GM23338 (cell line): ENCODE measurements at regions not wholly inside any gene's neighbourhood (a gene's known extent, or its start where the extent isn't known, plus 50 kb on each side); places are given as distances from the start of the nearest gene placed in this dataset.

Experiments used
- ATAC-seq: fragments of 200-7000 bp; cut with Tn5 transposase; 3 replicates; pipeline ENCODE4 v1.9.1; 2020
- DNase-seq: peaks from one replicate; pipeline ENCODE4 v3.0.0-alpha.2; 2015; ENCODE audit warnings: low spot score
- H2AFZ ChIP-seq: fragments of 200-600 bp; sonication (generic); 2 replicates; pipeline ENCODE4 v1.8.0; 2016; ENCODE audit warnings: antibody characterized with exemption, mild to moderate bottlenecking, moderate library complexity
- H3F3A ChIP-seq: fragments of 200-600 bp; sonication (generic); replicated peaks from 2 replicates; pipeline ENCODE4 v1.8.0; 2017; ENCODE audit warnings: antibody characterized with exemption, mixed run types, low read depth
- H3K27ac ChIP-seq: fragments of 200-600 bp; sonication (generic); 2 replicates; pipeline ENCODE4 v1.6.1; 2016; ENCODE audit warnings: low read depth
- H3K27me3 ChIP-seq: fragments of 200-600 bp; sonication (generic); 2 replicates; pipeline ENCODE4 v1.8.0; 2016; ENCODE audit warnings: mild to moderate bottlenecking, mixed run types, moderate library complexity; ENCODE audit not compliant: insufficient read depth
- H3K36me3 ChIP-seq: fragments of 200-600 bp; sonication (generic); 2 replicates; pipeline ENCODE4 v1.8.0; 2016; ENCODE audit warnings: mild to moderate bottlenecking; ENCODE audit not compliant: insufficient read depth
- H3K4me1 ChIP-seq: fragments of 200-600 bp; sonication (generic); 2 replicates; pipeline ENCODE4 v1.8.0; 2016; ENCODE audit warnings: mild to moderate bottlenecking, moderate library complexity; ENCODE audit not compliant: insufficient read depth
- H3K4me2 ChIP-seq: fragments of 200-600 bp; sonication (generic); 2 replicates; pipeline ENCODE4 v1.7.1; 2017; ENCODE audit warnings: mixed run types
- H3K4me3 ChIP-seq: fragments of 200-600 bp; sonication (generic); 2 replicates; pipeline ENCODE4 v1.6.1; 2016; ENCODE audit warnings: mixed run types
- H3K79me2 ChIP-seq: fragments of 200-600 bp; sonication (generic); replicated peaks from 2 replicates; pipeline ENCODE4 v1.8.0; 2017; ENCODE audit warnings: mild to moderate bottlenecking; ENCODE audit not compliant: insufficient read depth
- H3K9me2 ChIP-seq: fragments of 200-600 bp; sonication (generic); 2 replicates; pipeline ENCODE4 v1.8.0; 2017; ENCODE audit not compliant: insufficient read depth
- H4K20me1 ChIP-seq: fragments of 200-600 bp; sonication (generic); replicated peaks from 2 replicates; pipeline ENCODE4 v1.8.0; 2017; ENCODE audit warnings: mild to moderate bottlenecking; ENCODE audit not compliant: insufficient read depth
- H3K27ac Mint-ChIP-seq: 2 replicates; pipeline ENCODE4 v1.8.0; 2020; ENCODE audit warnings: inconsistent platforms, mild to moderate bottlenecking, moderate library complexity, mixed read lengths
- H3K27me3 Mint-ChIP-seq: 3 replicates; pipeline ENCODE4 v1.8.0; 2022; ENCODE audit warnings: low read depth, mild to moderate bottlenecking, moderate library complexity, mixed read lengths, inconsistent platforms; ENCODE audit not compliant: insufficient read depth, poor library complexity
- H3K36me3 Mint-ChIP-seq: 3 replicates; pipeline ENCODE4 v1.8.0; 2021; ENCODE audit warnings: low read depth, mild to moderate bottlenecking, inconsistent platforms, moderate library complexity, mixed read lengths
- H3K4me1 Mint-ChIP-seq: 3 replicates; pipeline ENCODE4 v1.8.0; 2020; ENCODE audit warnings: mild to moderate bottlenecking, inconsistent platforms, mixed read lengths
- H3K4me3 Mint-ChIP-seq: 3 replicates; pipeline ENCODE4 v1.8.0; 2021; ENCODE audit warnings: moderate library complexity, mild to moderate bottlenecking, inconsistent platforms, mixed read lengths
- H3K9me3 Mint-ChIP-seq: 3 replicates; pipeline ENCODE4 v1.8.0; 2020; ENCODE audit warnings: moderate library complexity, mild to moderate bottlenecking, inconsistent platforms, mixed read lengths
- ETS1 ChIP-seq: IDR thresholded peaks from 2 replicates; pipeline ENCODE4 v1.6.1; 2016; ENCODE audit warnings: antibody characterized with exemption
- EZH2 ChIP-seq: fragments of 200-600 bp; sonication (generic); IDR thresholded peaks from one replicate; pipeline ENCODE4 v1.8.0; 2017; ENCODE audit warnings: antibody characterized with exemption, mild to moderate bottlenecking, low read depth; ENCODE audit not compliant: unreplicated experiment
- EZH2phosphoT487 ChIP-seq: fragments of 200-600 bp; sonication (generic); IDR thresholded peaks from one replicate; pipeline ENCODE4 v1.8.1; 2018; ENCODE audit warnings: antibody characterized with exemption; ENCODE audit not compliant: unreplicated experiment
- JUNB ChIP-seq: IDR thresholded peaks from one replicate; pipeline ENCODE4 v1.6.1; 2016; ENCODE audit warnings: antibody characterized with exemption; ENCODE audit not compliant: unreplicated experiment
- NANOG ChIP-seq: IDR thresholded peaks from 2 replicates; pipeline ENCODE4 v1.6.1; 2016; ENCODE audit warnings: antibody characterized with exemption, borderline replicate concordance
- POLR2AphosphoS5 ChIP-seq: IDR thresholded peaks from 2 replicates; pipeline ENCODE4 v1.6.1; 2016; ENCODE audit warnings: antibody characterized with exemption, low read depth
- STAT1 ChIP-seq: IDR thresholded peaks from one replicate; pipeline ENCODE4 v1.6.1; 2016; ENCODE audit warnings: antibody characterized with exemption; ENCODE audit not compliant: unreplicated experiment
- ZNF114 ChIP-seq: fragments of 250-450 bp; sonication (Bioruptor Pico); IDR thresholded peaks from 2 replicates; pipeline ENCODE4 v1.5.0; 2020; ENCODE audit warnings: mild to moderate bottlenecking, moderate library complexity
- ZNF462 ChIP-seq: fragments of 250-450 bp; sonication (Bioruptor Pico); IDR thresholded peaks from 2 replicates; pipeline ENCODE4 v1.5.0; 2020; ENCODE audit warnings: mild to moderate bottlenecking, moderate library complexity

GRCh38 chr5:10853154-10853553, 92.1 kb upstream of the DAP start:
- no peaks in the 10 kb centered on the region for H3K36me3 ChIP-seq
- H3K4me1 ChIP-seq, result peaks cover 11% of the 10 kb centered on the region; the same call in 1 of the 2 replicates
- Mint-ChIP-seq H3K4me3 (no peak overlapping the region), H3K27ac (no peak overlapping the region), H3K27me3 (peaks cover 20% of the 10 kb centered on the region), H3K36me3 (no peaks in the 10 kb centered on the region), H3K4me1 (peaks cover 21% of the 10 kb centered on the region), H3K9me3 (no peaks in the 10 kb centered on the region)
- no peak overlapping the region for H2AFZ ChIP-seq
- no peak for ATAC-seq
- no peaks in the 10 kb centered on the region for H3F3A ChIP-seq
- no peak for DNase-seq
- no peaks in the 10 kb centered on the region for H3K79me2 ChIP-seq
- H3K27me3 ChIP-seq, result no peaks in the 10 kb centered on the region
- H3K4me2 ChIP-seq, result no peak overlapping the region
- H3K4me3 ChIP-seq, result no peak overlapping the region
- no peaks in the 10 kb centered on the region for H4K20me1 ChIP-seq
- H3K27ac ChIP-seq, result no peak overlapping the region
- H3K9me2 ChIP-seq, result peaks cover 4% of the 10 kb centered on the region
- TF ChIP-seq ETS1 (no peak), STAT1 (no peak), EZH2phosphoT487 (no peak), POLR2AphosphoS5 (no peak), JUNB (no peak), ZNF114 (no peak), EZH2 (no peak), ZNF462 (CRISPR knock-in tag) (no peak), NANOG (no peak)
